Loucy (cell line): ENCODE measurements at regions not wholly inside any gene's neighbourhood (a gene's known extent, or its start where the extent isn't known, plus 50 kb on each side); places are given as distances from the start of the nearest gene placed in this dataset.
A peak's percentile ranks its signal among the peaks of the same experiment; 100 is the strongest.

ENCODE experiments used
- H2AFZ ChIP-seq: fragments of 200-600 bp; sonication (generic); 2 replicates; pipeline ENCODE4 v1.6.0; 2016; ENCODE audit warnings: antibody characterized with exemption, mild to moderate bottlenecking, low read length, moderate library complexity
- H3F3A ChIP-seq: fragments of 200-600 bp; 2 replicates; pipeline ENCODE4 v1.6.0; 2016; ENCODE audit warnings: antibody characterized with exemption, low read depth, mild to moderate bottlenecking
- H3K27me3 ChIP-seq: fragments of 200-600 bp; sonication (generic); 2 replicates; pipeline ENCODE4 v1.6.1; 2014; ENCODE audit warnings: low read length, mild to moderate bottlenecking; ENCODE audit not compliant: insufficient read depth, poor library complexity, severe bottlenecking
- H3K36me3 ChIP-seq: fragments of 200-600 bp; sonication (generic); 2 replicates; pipeline ENCODE4 v1.6.1; 2016; ENCODE audit warnings: low read length; ENCODE audit not compliant: insufficient read depth
- H3K4me1 ChIP-seq: fragments of 200-600 bp; sonication (generic); 2 replicates; pipeline ENCODE4 v1.5.1; 2014; ENCODE audit warnings: low read length, mild to moderate bottlenecking; ENCODE audit not compliant: insufficient read depth, poor library complexity, severe bottlenecking
- H3K4me2 ChIP-seq: fragments of 200-600 bp; sonication (generic); 2 replicates; pipeline ENCODE4 v1.6.0; 2014; ENCODE audit warnings: antibody characterized with exemption, low read length, low read depth, mild to moderate bottlenecking; ENCODE audit not compliant: poor library complexity, severe bottlenecking
- H3K4me3 ChIP-seq: fragments of 200-600 bp; sonication (generic); 2 replicates; pipeline ENCODE4 v1.5.1; 2014; ENCODE audit warnings: low read length, mild to moderate bottlenecking, mixed read lengths; ENCODE audit not compliant: poor library complexity, severe bottlenecking
- H3K79me2 ChIP-seq: fragments of 200-600 bp; sonication (generic); 2 replicates; pipeline ENCODE4 v1.6.1; 2014; ENCODE audit warnings: low read length; ENCODE audit not compliant: insufficient read depth
- H3K9ac ChIP-seq: fragments of 200-600 bp; sonication (generic); 2 replicates; pipeline ENCODE4 v1.6.0; 2014; ENCODE audit warnings: mild to moderate bottlenecking, low read depth, low read length, moderate library complexity; ENCODE audit not compliant: poor library complexity, severe bottlenecking
- H3K9me2 ChIP-seq: fragments of 200-600 bp; sonication (generic); replicated peaks from 2 replicates; pipeline ENCODE4 v1.6.1; 2016; ENCODE audit warnings: low read depth, low read length, mixed read lengths
- H3K9me3 ChIP-seq: fragments of 200-600 bp; sonication (generic); 2 replicates; pipeline ENCODE4 v1.6.1; 2014; ENCODE audit warnings: mild to moderate bottlenecking, antibody characterized with exemption, low read length, low read depth; ENCODE audit not compliant: insufficient read depth
- H4K20me1 ChIP-seq: fragments of 200-600 bp; sonication (generic); 2 replicates; pipeline ENCODE4 v1.6.0; 2014; ENCODE audit warnings: antibody characterized with exemption, low read length, mild to moderate bottlenecking; ENCODE audit not compliant: insufficient read depth, poor library complexity, severe bottlenecking
- CTCF ChIP-seq: fragments of 200-600 bp; sonication (generic); conservative IDR thresholded peaks from 2 replicates; pipeline ENCODE4 v1.5.1; 2014; ENCODE audit warnings: mild to moderate bottlenecking, antibody characterized with exemption, low read length
- EZH2phosphoT487 ChIP-seq: fragments of 200-600 bp; IDR thresholded peaks from 2 replicates; pipeline ENCODE4 v1.6.1; 2018; ENCODE audit warnings: antibody characterized with exemption, mild to moderate bottlenecking, moderate library complexity, borderline replicate concordance

GRCh38 chr17:65320820-65321219 lies 183.7 kb downstream of the RGS9 start:
- Histone ChIP-seq H4K20me1 (no peaks in the 10 kb centered on the region), H3K4me1 (no peaks in the 10 kb centered on the region), H3K9me2 (no peaks in the 10 kb centered on the region), H3K9ac (no peak overlapping the region), H3K4me3 (no peak overlapping the region), H3K79me2 (no peaks in the 10 kb centered on the region), H3K4me2 (no peak overlapping the region), H3K9me3 (no peaks in the 10 kb centered on the region), H3K36me3 (no peaks in the 10 kb centered on the region), H3K27me3 (no peaks in the 10 kb centered on the region), H3F3A (no peaks in the 10 kb centered on the region), H2AFZ (no peak overlapping the region)
- TF ChIP-seq CTCF (no peak), EZH2phosphoT487 (no peak)

GRCh38 chr17:65314212-65314611 lies 177.0 kb downstream of the RGS9 start:
- Histone ChIP-seq H3K4me1 (no peaks in the 10 kb centered on the region), H2AFZ (no peak overlapping the region), H3K9ac (no peak overlapping the region), H3K4me3 (no peak overlapping the region), H3K9me2 (no peaks in the 10 kb centered on the region), H3K36me3 (no peaks in the 10 kb centered on the region), H3K9me3 (no peaks in the 10 kb centered on the region), H3K4me2 (peak overlapping the region; percentile 20), H3F3A (no peaks in the 10 kb centered on the region), H3K27me3 (no peaks in the 10 kb centered on the region), H3K79me2 (no peaks in the 10 kb centered on the region), H4K20me1 (no peaks in the 10 kb centered on the region)
- no peak for TF ChIP-seq CTCF
- TF ChIP-seq EZH2phosphoT487, result no peak

- no peaks in the 10 kb centered on the region for H3K79me2 ChIP-seq
- H4K20me1 ChIP-seq, result no peaks in the 10 kb centered on the region
- TF ChIP-seq EZH2phosphoT487 (no peak), CTCF (no peak)
- H3K9me3 ChIP-seq, result no peaks in the 10 kb centered on the region
- H3K9me2 ChIP-seq, result no peaks in the 10 kb centered on the region
- H3K36me3 ChIP-seq, result no peaks in the 10 kb centered on the region
- H3K4me3 ChIP-seq, result no peak overlapping the region
- no peaks in the 10 kb centered on the region for H3K27me3 ChIP-seq
- no peak overlapping the region for H2AFZ ChIP-seq
- H3F3A ChIP-seq, result no peaks in the 10 kb centered on the region
- no peak overlapping the region for H3K9ac ChIP-seq
- no peak overlapping the region for H3K4me2 ChIP-seq
- no peaks in the 10 kb centered on the region for H3K4me1 ChIP-seq
Measured at GRCh38 chr17:65312718-65313377, 175.7 kb downstream of the RGS9 start.
